B cell (primary cell): ENCODE measurements at regions not wholly inside any gene's neighbourhood (a gene's known extent, or its start where the extent isn't known, plus 50 kb on each side); places are given as distances from the start of the nearest gene placed in this dataset.

Experiments used
- ATAC-seq: fragments of 200-7000 bp; cut with Tn5 transposase; one replicate; pipeline ENCODE4 v1.10.0; 2021; ENCODE audit warnings: low read depth, mild to moderate bottlenecking, moderate number of reproducible peaks, moderate library complexity
- CTCF ChIA-PET: fragments of 350-600 bp; sonication (Branson Sonifier 250); formaldehyde crosslinking; loops from one replicate; lab custom pipeline; 2021; ENCODE audit warnings: antibody characterized with exemption, inconsistent platforms; lab: Charles Lee
- POLR2A ChIA-PET: fragments of 350-600 bp; sonication (Branson Sonifier 250); formaldehyde crosslinking; loops from one replicate; lab custom pipeline; 2021; ENCODE audit warnings: antibody characterized with exemption; lab: Charles Lee
- DNase-seq: peaks from one replicate; pipeline ENCODE4 v3.0.0; 2013
- H2AFZ ChIP-seq: 2 replicates; pipeline ENCODE4 v1.6.1; 2012; ENCODE audit warnings: mild to moderate bottlenecking, low read depth, low read length; ENCODE audit not compliant: insufficient read depth, poor library complexity, severe bottlenecking
- H3K27ac ChIP-seq, 2 donors: 1 replicate in 1 of 2; 2 replicates in 1 of 2; pipeline ENCODE4 v1.5.1; 2012 to 2013; ENCODE audit warnings: low read length in 2 of 2, mild to moderate bottlenecking in 2 of 2, moderate library complexity in 1 of 2
- H3K27me3 ChIP-seq, 4 experiments: fragments of 200-600 bp in 1 of 4; sonication (generic) in 1 of 4; replicated peaks in 1 of 4; 1 replicate in 2 of 4; 2 replicates in 2 of 4; pipeline versions ENCODE4 v1.6.1 to v1.7.0; 2013 to 2016; ENCODE audit warnings: low read length in 3 of 4, mild to moderate bottlenecking in 2 of 4, mixed read lengths in 1 of 4, moderate library complexity in 1 of 4; ENCODE audit not compliant: insufficient read depth in 4 of 4, control insufficient read depth in 3 of 4; ENCODE audit errors: control extremely low read depth in 1 of 4
- H3K36me3 ChIP-seq, 2 experiments: replicated peaks in 1 of 2; 1 replicate in 1 of 2; 2 replicates in 1 of 2; pipeline versions ENCODE4 v1.6.1 to v1.7.1; 2013; ENCODE audit warnings: low read length in 1 of 2; ENCODE audit not compliant: insufficient read depth in 2 of 2, control insufficient read depth in 1 of 2; ENCODE audit errors: control extremely low read depth in 1 of 2, extremely low read depth in 1 of 2
- H3K4me1 ChIP-seq, 2 donors: fragments of 200-600 bp in 1 of 2; sonication (generic) in 1 of 2; 1 replicate in 1 of 2; 2 replicates in 1 of 2; pipeline versions ENCODE4 v1.5.1 to v1.6.1; 2013 to 2017; ENCODE audit warnings: low read length in 2 of 2; ENCODE audit not compliant: control insufficient read depth in 2 of 2, insufficient read depth in 2 of 2
- H3K4me2 ChIP-seq: replicated peaks from 2 replicates; pipeline ENCODE3; 2012; ENCODE audit warnings: mild to moderate bottlenecking, low read depth, low read length; ENCODE audit not compliant: poor library complexity, severe bottlenecking
- H3K4me3 ChIP-seq, 5 experiments: fragments of 200-600 bp in 1 of 5; sonication (generic) in 1 of 5; 1 replicate in 3 of 5; 2 replicates in 2 of 5; pipeline versions ENCODE4 v1.5.1 to v1.7.0; 2011 to 2016; ENCODE audit warnings: low read length in 4 of 5, mild to moderate bottlenecking in 4 of 5, low read depth in 2 of 5, control low read depth in 1 of 5, moderate library complexity in 1 of 5; ENCODE audit not compliant: insufficient read depth in 1 of 5; ENCODE audit errors: control extremely low read depth in 1 of 5, extremely low read depth in 1 of 5
- H3K79me2 ChIP-seq: fragments of 200-600 bp; sonication (generic); one replicate; pipeline ENCODE4 v1.6.0; 2016; ENCODE audit warnings: low read length; ENCODE audit not compliant: control insufficient read depth, insufficient read depth
- H3K9ac ChIP-seq: fragments of 200-600 bp; sonication (generic); 2 replicates; pipeline ENCODE4 v1.6.1; 2017; ENCODE audit warnings: mild to moderate bottlenecking, low read length, moderate library complexity
- H3K9me3 ChIP-seq, 3 donors: one replicate each; pipeline versions ENCODE4 v1.6.1 to v1.7.1; 2013; ENCODE audit warnings: low read length in 2 of 3; ENCODE audit not compliant: control insufficient read depth in 2 of 3, insufficient read depth in 1 of 3; ENCODE audit errors: control extremely low read depth in 1 of 3
- H4K20me1 ChIP-seq: 2 replicates; pipeline ENCODE4 v1.6.0; 2012; ENCODE audit warnings: mild to moderate bottlenecking, low read length; ENCODE audit not compliant: insufficient read depth, control insufficient read depth, poor library complexity, severe bottlenecking
- H3K27ac Mint-ChIP-seq: one replicate; pipeline ENCODE4 v1.8.0; 2021; ENCODE audit warnings: mixed read lengths
- H3K27me3 Mint-ChIP-seq: one replicate; pipeline ENCODE4 v1.8.0; 2021; ENCODE audit warnings: mixed read lengths
- H3K4me1 Mint-ChIP-seq: one replicate; pipeline ENCODE4 v1.8.0; 2021; ENCODE audit warnings: mixed read lengths
- H3K4me3 Mint-ChIP-seq: one replicate; pipeline ENCODE4 v1.8.0; 2021; ENCODE audit warnings: mixed read lengths
- H3K9me3 Mint-ChIP-seq: one replicate; pipeline ENCODE4 v1.8.0; 2022; ENCODE audit warnings: mixed read lengths; ENCODE audit not compliant: insufficient read depth
- EZH2 ChIP-seq: IDR thresholded peaks from 2 replicates; pipeline ENCODE4 v1.6.1; 2012; ENCODE audit warnings: borderline replicate concordance, low read depth, mild to moderate bottlenecking, moderate library complexity, low read length; ENCODE audit not compliant: insufficient read depth, poor library complexity, severe bottlenecking
- WGBS: methylation state at CpG from one replicate; pipeline ENCODE4 v1.1.5; 2013; ENCODE audit warnings: missing lambda C conversion rate; ENCODE audit not compliant: insufficient coverage; 5-methylcytosine and 5-hydroxymethylcytosine counted together
- intact Hi-C: fragments of 100-400 bp; cut with micrococcal nuclease; formaldehyde crosslinking; loops from one replicate; pipeline ENCODE4 v1.10.0; 2022
- TF ChIP-seq, protein P1 (sequence below): fragments of 200-600 bp; IDR thresholded peaks from one replicate; pipeline ENCODE4 v1.8.0; 2022; ENCODE audit warnings: antibody characterized with exemption, mild to moderate bottlenecking

DNA sequence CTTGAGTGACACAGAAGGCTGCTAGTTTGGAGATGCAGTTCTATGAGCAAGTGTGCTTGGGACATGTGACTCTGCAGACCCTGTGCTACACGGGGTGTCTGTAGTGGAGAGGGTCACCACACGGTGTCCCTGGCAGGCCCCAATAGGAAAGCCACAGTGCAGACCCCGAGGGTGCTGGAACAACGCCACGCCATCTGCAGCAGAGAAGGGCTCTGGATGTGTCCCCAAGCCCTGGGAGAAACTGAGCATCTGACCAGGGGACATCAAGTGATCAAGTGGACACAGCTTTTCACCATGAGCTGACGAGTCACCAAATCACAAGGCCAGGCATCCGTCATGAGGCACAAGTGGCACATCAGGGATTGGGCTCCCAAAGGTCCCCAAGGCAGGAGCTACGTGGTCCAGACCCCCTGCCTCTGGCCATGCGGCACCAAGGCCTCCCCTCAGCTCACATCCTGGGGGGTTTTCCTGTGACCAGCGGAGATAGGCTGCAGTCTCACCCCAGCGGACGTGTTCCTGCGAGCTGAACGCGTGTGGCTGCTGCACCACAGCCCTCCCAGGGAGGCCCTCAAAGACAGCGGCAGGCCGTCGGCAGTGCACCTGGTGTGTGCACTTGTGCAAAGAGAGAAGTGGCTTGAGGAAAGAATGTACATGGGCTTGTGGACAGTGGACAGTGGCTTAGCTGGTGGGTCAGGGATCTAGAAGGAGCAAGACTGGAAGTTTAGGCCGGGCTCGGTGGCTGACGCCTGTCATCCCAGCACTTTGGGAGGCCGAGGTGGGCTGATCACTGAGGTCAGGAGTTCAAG lies 96.7 kb downstream of the RPS6KA4 start:
- Mint-ChIP-seq H3K4me1 (peaks cover 2% of the 10 kb centered on the region), H3K9me3 (no peaks in the 10 kb centered on the region), H3K27ac (no peak overlapping the region), H3K27me3 (peaks cover 4% of the 10 kb centered on the region), H3K4me3 (no peak overlapping the region)
- Histone ChIP-seq H3K36me3 (no peaks in the 10 kb centered on the region), H3K79me2 (no peaks in the 10 kb centered on the region), H3K27me3 (no peaks in the 10 kb centered on the region), H3K27ac (no peak overlapping the region), H3K9ac (no peak overlapping the region), H3K4me1 (peaks cover 0 to 5% of the 10 kb centered on the region in 2 donors), H3K9me3 (peaks cover 0 to 8% (median 0%) of the 10 kb centered on the region in 3 donors), H4K20me1 (no peaks in the 10 kb centered on the region), H3K4me3 (no peak overlapping the region), H2AFZ (no peak overlapping the region), H3K4me2 (no peak overlapping the region)
- DNase-seq, result no peak
- POLR2A ChIA-PET, result no interaction called here
- TF ChIP-seq, protein P1, sequence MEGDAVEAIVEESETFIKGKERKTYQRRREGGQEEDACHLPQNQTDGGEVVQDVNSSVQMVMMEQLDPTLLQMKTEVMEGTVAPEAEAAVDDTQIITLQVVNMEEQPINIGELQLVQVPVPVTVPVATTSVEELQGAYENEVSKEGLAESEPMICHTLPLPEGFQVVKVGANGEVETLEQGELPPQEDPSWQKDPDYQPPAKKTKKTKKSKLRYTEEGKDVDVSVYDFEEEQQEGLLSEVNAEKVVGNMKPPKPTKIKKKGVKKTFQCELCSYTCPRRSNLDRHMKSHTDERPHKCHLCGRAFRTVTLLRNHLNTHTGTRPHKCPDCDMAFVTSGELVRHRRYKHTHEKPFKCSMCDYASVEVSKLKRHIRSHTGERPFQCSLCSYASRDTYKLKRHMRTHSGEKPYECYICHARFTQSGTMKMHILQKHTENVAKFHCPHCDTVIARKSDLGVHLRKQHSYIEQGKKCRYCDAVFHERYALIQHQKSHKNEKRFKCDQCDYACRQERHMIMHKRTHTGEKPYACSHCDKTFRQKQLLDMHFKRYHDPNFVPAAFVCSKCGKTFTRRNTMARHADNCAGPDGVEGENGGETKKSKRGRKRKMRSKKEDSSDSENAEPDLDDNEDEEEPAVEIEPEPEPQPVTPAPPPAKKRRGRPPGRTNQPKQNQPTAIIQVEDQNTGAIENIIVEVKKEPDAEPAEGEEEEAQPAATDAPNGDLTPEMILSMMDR, result no peak
- no peak for TF ChIP-seq EZH2
- CTCF ChIA-PET, result no interaction called here
- ATAC-seq, result no peak
- intact Hi-C loops, result no loop called here
- 94% methylated on average over 22 of the region's 22 CpGs for WGBS

DNA sequence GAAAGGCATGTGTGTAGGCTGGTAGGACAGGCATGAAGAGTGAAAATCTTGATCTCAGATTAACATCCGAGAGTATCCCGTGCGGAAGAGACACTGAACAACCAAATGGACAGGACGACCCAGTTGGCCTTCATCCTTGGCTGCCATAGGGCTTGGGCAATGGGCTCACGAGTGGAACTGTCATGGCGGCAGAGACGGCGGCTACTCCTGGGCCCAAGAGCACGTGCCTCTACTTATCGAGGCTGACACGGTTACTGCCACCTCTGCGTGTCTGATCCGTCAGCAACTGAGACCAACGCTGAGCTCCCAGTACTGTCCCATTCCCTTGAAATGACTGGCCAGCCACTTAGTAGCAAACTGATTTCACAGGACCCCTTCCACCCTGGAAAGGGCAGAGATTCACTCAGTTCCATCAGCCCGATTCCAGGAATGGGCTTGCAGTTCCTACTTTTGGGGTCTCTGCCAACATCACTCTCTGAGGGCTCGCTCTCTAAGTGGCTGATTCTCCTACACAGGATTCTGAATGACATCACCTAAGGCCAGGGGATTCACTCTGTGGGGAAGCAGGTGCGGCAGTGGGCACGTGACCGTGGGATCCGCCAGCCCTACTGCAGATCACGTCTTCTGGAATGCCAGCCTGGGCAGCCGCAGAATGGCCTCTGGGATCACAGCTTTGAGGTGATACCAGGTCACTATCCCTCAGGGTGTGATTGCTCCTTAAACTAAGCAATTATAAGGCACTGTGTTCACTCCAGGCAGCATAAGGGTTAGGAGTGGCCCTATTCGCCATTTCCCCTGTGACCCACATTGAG lies 97.8 kb downstream of the RPS6KA4 start:
- H3K27ac ChIP-seq, result no peak overlapping the region
- no peak overlapping the region for H3K9ac ChIP-seq
- no peaks in the 10 kb centered on the region for H3K27me3 ChIP-seq
- peaks cover 0 to 8% (median 0%) of the 10 kb centered on the region in 3 donors for H3K9me3 ChIP-seq
- CTCF ChIA-PET, result interaction anchor here (0.6 to 2.6 kb wide), 2 partner anchors 7 to 11 kb away, joined by 3 to 10 read pairs; no protein-coding TSS in a partner anchor
- H3K27me3 Mint-ChIP-seq, result peaks cover 4% of the 10 kb centered on the region
- POLR2A ChIA-PET, result no interaction called here
- H3K4me3 ChIP-seq, result no peak overlapping the region
- H3K4me3 Mint-ChIP-seq, result no peak overlapping the region
- no peak for TF ChIP-seq EZH2
- TF ChIP-seq, protein P1, result no peak
- intact Hi-C loops, result no loop called here
- no peaks in the 10 kb centered on the region for H3K36me3 ChIP-seq
- WGBS, result 92% methylated on average over 23 of the region's 23 CpGs
- no peaks in the 10 kb centered on the region for H3K4me1 Mint-ChIP-seq
- no peak overlapping the region for H2AFZ ChIP-seq
- no peaks in the 10 kb centered on the region for H3K79me2 ChIP-seq
- H3K27ac Mint-ChIP-seq, result no peak overlapping the region
- H3K4me1 ChIP-seq, result no peaks in the 10 kb centered on the region
- H3K9me3 Mint-ChIP-seq, result no peaks in the 10 kb centered on the region
- H3K4me2 ChIP-seq, result no peak overlapping the region
- ATAC-seq (no peak), DNase-seq (no peak)
- H4K20me1 ChIP-seq, result no peaks in the 10 kb centered on the region
